Fibroblast of lung (primary cell): ENCODE measurements at regions not wholly inside any gene's neighbourhood (a gene's known extent, or its start where the extent isn't known, plus 50 kb on each side); places are given as distances from the start of the nearest gene placed in this dataset.

Experiments used
- DNase-seq, 2 donors: peaks; one replicate each; pipeline versions ENCODE4 v3.0.0 to v3.0.0-alpha.2; 2010; ENCODE audit warnings: low read depth in 2 of 2
- H2AFZ ChIP-seq: 2 replicates; pipeline ENCODE4 v1.5.1; 2012; ENCODE audit warnings: low read length, control low read depth, inconsistent platforms
- H3K27ac ChIP-seq: 2 replicates; pipeline ENCODE4 v1.5.1; 2011; ENCODE audit warnings: low read length, control low read depth; ENCODE audit not compliant: insufficient read depth
- H3K27me3 ChIP-seq: 2 replicates; pipeline ENCODE4 v1.5.1; 2011; ENCODE audit warnings: mild to moderate bottlenecking, low read length; ENCODE audit not compliant: control insufficient read depth, insufficient read depth
- H3K36me3 ChIP-seq: 2 replicates; pipeline ENCODE4 v1.5.1; 2011; ENCODE audit warnings: low read length; ENCODE audit not compliant: control insufficient read depth, insufficient read depth
- H3K4me1 ChIP-seq: 2 replicates; pipeline ENCODE4 v1.5.1; 2011; ENCODE audit warnings: low read length; ENCODE audit not compliant: control insufficient read depth, insufficient read depth; ENCODE audit errors: extremely low read depth
- H3K4me2 ChIP-seq: 2 replicates; pipeline ENCODE4 v1.5.1; 2011; ENCODE audit warnings: low read length, control low read depth; ENCODE audit not compliant: insufficient read depth; ENCODE audit errors: extremely low read depth
- H3K4me3 ChIP-seq, 4 experiments: fragments of 200-600 bp in 1 of 4; sonication (generic) in 1 of 4; replicated peaks in 1 of 4; 2 replicates each; pipeline ENCODE4 v1.5.1; 2011 to 2016; ENCODE audit warnings: low read length in 4 of 4, low read depth in 3 of 4, mild to moderate bottlenecking in 3 of 4, control low read depth in 2 of 4, inconsistent platforms in 1 of 4, mixed read lengths in 1 of 4; ENCODE audit not compliant: insufficient read depth in 1 of 4; ENCODE audit errors: control extremely low read depth in 1 of 4
- H3K79me2 ChIP-seq: 2 replicates; pipeline ENCODE4 v1.5.1; 2012; ENCODE audit warnings: mild to moderate bottlenecking, low read length, inconsistent platforms; ENCODE audit not compliant: control insufficient read depth, insufficient read depth
- H3K9ac ChIP-seq: 2 replicates; pipeline ENCODE4 v1.5.1; 2011; ENCODE audit warnings: mild to moderate bottlenecking, low read length, control low read depth; ENCODE audit not compliant: insufficient read depth
- H3K9me3 ChIP-seq: 2 replicates; pipeline ENCODE4 v1.5.1; 2012; ENCODE audit warnings: low read depth, low read length; ENCODE audit not compliant: control insufficient read depth, insufficient read depth
- H4K20me1 ChIP-seq: 2 replicates; pipeline ENCODE4 v1.5.1; 2011; ENCODE audit warnings: low read length; ENCODE audit not compliant: control insufficient read depth, insufficient read depth; ENCODE audit errors: extremely low read depth
- EZH2 ChIP-seq: IDR thresholded peaks from 2 replicates; pipeline ENCODE4 v1.5.1; 2012; ENCODE audit warnings: low read length, control low read depth, mild to moderate bottlenecking; ENCODE audit errors: missing control alignments
- TF ChIP-seq, protein P1 (sequence below), 2 donors: IDR thresholded peaks in 1 of 2; conservative IDR thresholded peaks in 1 of 2; 1 replicate in 1 of 2; 2 replicates in 1 of 2; pipeline ENCODE4 v1.5.1; 2011 to 2012; ENCODE audit warnings: low read length in 2 of 2, control low read depth in 1 of 2, inconsistent platforms in 1 of 2, low read depth in 1 of 2, mild to moderate bottlenecking in 1 of 2

DNA sequence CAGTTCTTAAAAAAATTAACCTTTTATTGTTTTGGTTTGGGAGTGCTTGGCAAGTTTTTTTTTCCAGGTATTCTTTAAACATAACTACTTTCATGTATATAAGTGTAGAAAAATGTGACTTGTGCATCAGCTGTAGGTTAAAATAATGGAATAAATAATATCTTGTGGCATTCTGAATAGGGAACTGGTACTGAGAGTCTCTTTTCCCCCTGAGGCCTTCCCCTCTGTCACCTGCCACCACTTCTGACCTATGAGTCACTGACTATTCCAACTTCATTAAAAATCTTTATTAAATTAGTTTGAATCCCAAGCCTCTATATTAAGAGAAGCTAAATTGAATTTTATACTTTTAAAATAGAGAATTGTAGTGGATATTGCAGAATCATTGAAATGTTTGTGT lies 805.7 kb downstream of the METTL15 start:
- H3K9ac ChIP-seq, result no peak overlapping the region
- H3K4me2 ChIP-seq, result no peak overlapping the region
- no peaks in the 10 kb centered on the region for H3K9me3 ChIP-seq
- no peaks in the 10 kb centered on the region for H3K36me3 ChIP-seq
- DNase-seq, result no peak
- no peak overlapping the region for H3K27ac ChIP-seq
- H3K27me3 ChIP-seq, result no peaks in the 10 kb centered on the region
- no peaks in the 10 kb centered on the region for H3K4me1 ChIP-seq
- no peak overlapping the region for H3K4me3 ChIP-seq
- no peaks in the 10 kb centered on the region for H4K20me1 ChIP-seq
- H3K79me2 ChIP-seq, result no peaks in the 10 kb centered on the region
- H2AFZ ChIP-seq, result no peak overlapping the region
- TF ChIP-seq, protein P1, sequence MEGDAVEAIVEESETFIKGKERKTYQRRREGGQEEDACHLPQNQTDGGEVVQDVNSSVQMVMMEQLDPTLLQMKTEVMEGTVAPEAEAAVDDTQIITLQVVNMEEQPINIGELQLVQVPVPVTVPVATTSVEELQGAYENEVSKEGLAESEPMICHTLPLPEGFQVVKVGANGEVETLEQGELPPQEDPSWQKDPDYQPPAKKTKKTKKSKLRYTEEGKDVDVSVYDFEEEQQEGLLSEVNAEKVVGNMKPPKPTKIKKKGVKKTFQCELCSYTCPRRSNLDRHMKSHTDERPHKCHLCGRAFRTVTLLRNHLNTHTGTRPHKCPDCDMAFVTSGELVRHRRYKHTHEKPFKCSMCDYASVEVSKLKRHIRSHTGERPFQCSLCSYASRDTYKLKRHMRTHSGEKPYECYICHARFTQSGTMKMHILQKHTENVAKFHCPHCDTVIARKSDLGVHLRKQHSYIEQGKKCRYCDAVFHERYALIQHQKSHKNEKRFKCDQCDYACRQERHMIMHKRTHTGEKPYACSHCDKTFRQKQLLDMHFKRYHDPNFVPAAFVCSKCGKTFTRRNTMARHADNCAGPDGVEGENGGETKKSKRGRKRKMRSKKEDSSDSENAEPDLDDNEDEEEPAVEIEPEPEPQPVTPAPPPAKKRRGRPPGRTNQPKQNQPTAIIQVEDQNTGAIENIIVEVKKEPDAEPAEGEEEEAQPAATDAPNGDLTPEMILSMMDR (conservative IDR thresholded peaks at IDR 0.05 in 1 of 2, IDR thresholded peaks at IDR 0.05 in 1 of 2; ENCODE audit: low read depth in 1 of 2, low read length in 2 of 2), result no peak
- TF ChIP-seq EZH2, result no peak

DNA sequence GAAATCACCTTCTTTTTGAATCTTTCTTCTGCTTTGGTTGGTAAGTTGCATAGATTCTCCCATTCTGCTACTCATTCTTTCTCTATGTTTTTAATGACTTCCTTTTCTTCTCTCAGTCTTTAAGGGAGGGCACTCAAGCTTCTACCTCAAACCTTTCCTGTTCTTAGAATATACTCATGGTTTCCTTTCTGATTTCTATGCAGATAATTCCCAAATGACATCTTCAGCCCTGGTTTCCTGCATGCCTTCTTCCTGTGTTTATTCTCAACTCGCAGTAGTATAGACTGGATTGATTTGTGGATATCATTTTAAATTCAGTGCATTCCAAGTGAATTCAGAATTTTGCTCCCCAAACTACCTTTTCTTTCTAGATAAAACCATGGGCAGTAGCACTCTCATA lies 803.6 kb downstream of the METTL15 start:
- Histone ChIP-seq H3K4me1 (no peaks in the 10 kb centered on the region), H3K27ac (no peak overlapping the region), H3K36me3 (no peaks in the 10 kb centered on the region), H3K4me2 (no peak overlapping the region), H2AFZ (no peak overlapping the region), H3K4me3 (no peak overlapping the region), H3K79me2 (no peaks in the 10 kb centered on the region), H4K20me1 (no peaks in the 10 kb centered on the region), H3K9ac (no peak overlapping the region), H3K9me3 (no peaks in the 10 kb centered on the region), H3K27me3 (no peaks in the 10 kb centered on the region)
- no peak for DNase-seq
- TF ChIP-seq, protein P1 (conservative IDR thresholded peaks at IDR 0.05 in 1 of 2, IDR thresholded peaks at IDR 0.05 in 1 of 2; ENCODE audit: low read depth in 1 of 2, low read length in 2 of 2), result no peak
- no peak for TF ChIP-seq EZH2

DNA sequence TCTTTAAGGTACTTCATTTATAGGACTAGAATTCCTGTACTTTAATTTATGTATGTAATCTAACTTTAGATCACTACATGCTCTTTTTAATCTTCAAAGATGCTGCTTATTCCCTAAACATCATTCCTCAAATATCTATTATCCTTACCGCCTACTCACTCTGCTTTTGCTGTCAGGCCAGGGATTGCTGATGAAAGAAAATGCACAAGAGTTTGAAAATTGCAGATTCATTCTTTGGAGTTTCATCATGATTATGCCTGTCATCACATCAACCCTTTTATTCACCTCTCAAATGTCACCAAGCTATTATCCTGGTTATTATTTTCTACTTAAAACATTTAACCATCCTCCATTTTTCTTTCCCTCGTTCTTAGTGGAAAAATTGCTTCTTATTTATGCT lies 802.7 kb downstream of the METTL15 start:
- H3K36me3 ChIP-seq, result no peaks in the 10 kb centered on the region
- H3K27ac ChIP-seq, result no peak overlapping the region
- DNase-seq, result peak in 1 of 2 donors; percentile 11
- no peak overlapping the region for H3K4me2 ChIP-seq
- H3K9ac ChIP-seq, result no peak overlapping the region
- H3K4me1 ChIP-seq, result no peaks in the 10 kb centered on the region
- TF ChIP-seq, protein P1 (conservative IDR thresholded peaks at IDR 0.05 in 1 of 2, IDR thresholded peaks at IDR 0.05 in 1 of 2; ENCODE audit: low read depth in 1 of 2, low read length in 2 of 2), result no peak
- TF ChIP-seq EZH2, result no peak
- H4K20me1 ChIP-seq, result no peaks in the 10 kb centered on the region
- H3K27me3 ChIP-seq, result no peaks in the 10 kb centered on the region
- no peak overlapping the region for H2AFZ ChIP-seq
- H3K79me2 ChIP-seq, result no peaks in the 10 kb centered on the region
- no peak overlapping the region for H3K4me3 ChIP-seq
- H3K9me3 ChIP-seq, result no peaks in the 10 kb centered on the region
